ENCODE measurements at regions not wholly inside any gene's neighbourhood (a gene's known extent, or its start where the extent isn't known, plus 50 kb on each side); places are given as distances from the start of the nearest gene placed in this dataset.

DNA sequence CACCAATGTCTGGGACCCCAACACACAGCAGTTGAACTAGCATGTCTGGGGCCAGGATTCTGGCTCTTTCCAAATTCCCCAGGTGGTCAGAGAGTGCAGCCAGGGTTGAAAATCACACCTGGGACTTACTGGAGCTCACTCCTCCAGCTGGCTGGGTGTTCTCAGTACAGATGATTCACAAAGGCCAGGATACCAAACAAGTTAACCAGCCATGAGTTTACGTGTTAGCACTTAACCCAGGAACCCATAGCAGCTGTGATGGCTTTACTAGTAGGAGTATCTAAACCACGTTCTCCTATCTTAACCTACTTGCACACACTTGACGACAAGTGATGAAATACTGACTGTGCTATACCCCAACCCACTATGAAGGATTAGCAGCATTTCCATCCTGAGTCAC, 222.8 kb downstream of the FBXO15 start:
- ATAC-seq (ENCODE audit: low read depth) (no peak), DNase-seq (no peak)
- Mint-ChIP-seq H3K36me3 (ENCODE audit: low read depth) (no peaks in the 10 kb centered on the region), H3K9me3 (no peaks in the 10 kb centered on the region), H3K27ac (no peak overlapping the region), H3K4me1 (no peaks in the 10 kb centered on the region), H3K27me3 (peaks cover 2% of the 10 kb centered on the region), H3K4me3 (no peak overlapping the region)
- CTCF ChIA-PET, result no interaction called here
- TF ChIP-seq, protein P1, sequence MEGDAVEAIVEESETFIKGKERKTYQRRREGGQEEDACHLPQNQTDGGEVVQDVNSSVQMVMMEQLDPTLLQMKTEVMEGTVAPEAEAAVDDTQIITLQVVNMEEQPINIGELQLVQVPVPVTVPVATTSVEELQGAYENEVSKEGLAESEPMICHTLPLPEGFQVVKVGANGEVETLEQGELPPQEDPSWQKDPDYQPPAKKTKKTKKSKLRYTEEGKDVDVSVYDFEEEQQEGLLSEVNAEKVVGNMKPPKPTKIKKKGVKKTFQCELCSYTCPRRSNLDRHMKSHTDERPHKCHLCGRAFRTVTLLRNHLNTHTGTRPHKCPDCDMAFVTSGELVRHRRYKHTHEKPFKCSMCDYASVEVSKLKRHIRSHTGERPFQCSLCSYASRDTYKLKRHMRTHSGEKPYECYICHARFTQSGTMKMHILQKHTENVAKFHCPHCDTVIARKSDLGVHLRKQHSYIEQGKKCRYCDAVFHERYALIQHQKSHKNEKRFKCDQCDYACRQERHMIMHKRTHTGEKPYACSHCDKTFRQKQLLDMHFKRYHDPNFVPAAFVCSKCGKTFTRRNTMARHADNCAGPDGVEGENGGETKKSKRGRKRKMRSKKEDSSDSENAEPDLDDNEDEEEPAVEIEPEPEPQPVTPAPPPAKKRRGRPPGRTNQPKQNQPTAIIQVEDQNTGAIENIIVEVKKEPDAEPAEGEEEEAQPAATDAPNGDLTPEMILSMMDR (IDR thresholded peaks at IDR 0.05), result no peak
- intact Hi-C loops (cut with micrococcal nuclease), result no loop called here
- POLR2A ChIA-PET, result no interaction called here

DNA sequence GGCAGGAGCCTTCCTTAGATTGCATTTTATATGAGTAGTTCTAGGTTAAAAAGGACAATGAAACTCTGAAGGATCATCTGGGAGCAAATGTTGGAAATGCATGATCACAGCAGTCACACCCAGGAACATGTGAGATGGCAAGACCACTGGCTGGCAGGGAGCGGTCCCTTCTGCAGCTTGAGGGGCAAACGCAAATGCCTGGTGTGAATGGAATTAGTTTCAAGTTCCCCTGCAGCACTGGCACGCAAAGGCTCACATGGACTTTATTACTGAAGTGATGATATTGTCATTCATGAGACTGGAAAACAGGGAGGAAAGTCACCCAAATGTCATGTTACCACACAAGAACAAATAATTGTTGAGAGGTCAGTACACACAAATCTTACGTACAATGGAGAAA, 223.3 kb downstream of the FBXO15 start:
- Mint-ChIP-seq H3K4me3 (no peak overlapping the region), H3K27me3 (peaks cover 2% of the 10 kb centered on the region), H3K36me3 (ENCODE audit: low read depth) (no peaks in the 10 kb centered on the region), H3K4me1 (no peaks in the 10 kb centered on the region), H3K27ac (no peak overlapping the region), H3K9me3 (no peaks in the 10 kb centered on the region)
- POLR2A ChIA-PET, result no interaction called here
- CTCF ChIA-PET, result no interaction called here
- TF ChIP-seq, protein P1 (IDR thresholded peaks at IDR 0.05), result no peak
- intact Hi-C loops (cut with micrococcal nuclease), result no loop called here
- ATAC-seq (ENCODE audit: low read depth) (no peak), DNase-seq (no peak)

DNA sequence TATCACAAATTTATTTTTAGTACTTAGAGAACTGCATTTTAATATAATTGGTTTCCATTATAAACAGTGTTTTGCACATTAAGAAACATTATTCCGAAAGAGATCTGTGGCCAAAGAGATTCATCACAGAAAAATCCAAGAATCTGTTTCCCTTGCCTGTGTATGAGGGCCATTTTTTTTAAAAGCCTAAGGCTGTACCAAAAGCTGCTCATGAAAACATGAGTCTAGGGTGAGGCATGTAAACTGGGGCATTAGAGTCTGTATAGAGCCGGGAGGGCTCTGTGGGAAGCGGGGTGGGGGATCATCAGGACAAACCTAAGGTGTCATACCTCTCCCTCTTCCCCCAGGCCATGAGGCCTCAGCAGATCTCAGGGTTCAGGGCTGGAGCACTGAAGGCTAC, 223.8 kb downstream of the FBXO15 start:
- Mint-ChIP-seq H3K9me3 (no peaks in the 10 kb centered on the region), H3K4me1 (no peaks in the 10 kb centered on the region), H3K27ac (no peak overlapping the region), H3K27me3 (peaks cover 2% of the 10 kb centered on the region), H3K4me3 (no peak overlapping the region), H3K36me3 (ENCODE audit: low read depth) (no peaks in the 10 kb centered on the region)
- DNase-seq, result no peak
- no peak for ATAC-seq (ENCODE audit: low read depth)
- POLR2A ChIA-PET, result no interaction called here
- CTCF ChIA-PET, result no interaction called here
- TF ChIP-seq, protein P1 (IDR thresholded peaks at IDR 0.05), result no peak
- intact Hi-C loops (cut with micrococcal nuclease), result no loop called here

DNA sequence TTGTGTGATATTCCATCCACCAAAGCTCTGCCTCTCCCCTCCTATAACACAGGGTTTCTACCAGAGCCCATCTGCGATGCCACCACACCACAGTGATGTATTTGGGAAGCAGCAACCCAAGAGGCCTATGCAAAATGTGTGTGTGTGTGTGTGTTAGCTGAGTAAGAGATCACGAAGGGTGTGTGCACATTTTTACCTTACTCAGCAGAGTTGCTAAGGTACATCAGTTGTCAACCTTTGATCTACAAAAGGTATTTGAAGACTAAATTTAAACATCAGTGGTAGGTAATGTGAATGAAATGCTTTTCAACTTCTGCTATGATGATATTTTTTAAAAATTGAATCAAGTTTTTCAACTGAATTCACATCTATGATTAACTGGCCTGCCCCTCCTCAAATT, 227.6 kb downstream of the FBXO15 start:
- H3K4me1 Mint-ChIP-seq, result no peaks in the 10 kb centered on the region
- ATAC-seq (ENCODE audit: low read depth) (no peak), DNase-seq (no peak)
- H3K27me3 Mint-ChIP-seq, result peaks cover 2% of the 10 kb centered on the region
- ChIA-PET POLR2A (no interaction called here), CTCF (no interaction called here)
- H3K36me3 Mint-ChIP-seq (ENCODE audit: low read depth), result no peaks in the 10 kb centered on the region
- intact Hi-C loops (cut with micrococcal nuclease), result no loop called here
- TF ChIP-seq, protein P1 (IDR thresholded peaks at IDR 0.05), result no peak
- H3K27ac Mint-ChIP-seq, result no peak overlapping the region
- H3K4me3 Mint-ChIP-seq, result no peak overlapping the region
- H3K9me3 Mint-ChIP-seq, result no peaks in the 10 kb centered on the region

DNA sequence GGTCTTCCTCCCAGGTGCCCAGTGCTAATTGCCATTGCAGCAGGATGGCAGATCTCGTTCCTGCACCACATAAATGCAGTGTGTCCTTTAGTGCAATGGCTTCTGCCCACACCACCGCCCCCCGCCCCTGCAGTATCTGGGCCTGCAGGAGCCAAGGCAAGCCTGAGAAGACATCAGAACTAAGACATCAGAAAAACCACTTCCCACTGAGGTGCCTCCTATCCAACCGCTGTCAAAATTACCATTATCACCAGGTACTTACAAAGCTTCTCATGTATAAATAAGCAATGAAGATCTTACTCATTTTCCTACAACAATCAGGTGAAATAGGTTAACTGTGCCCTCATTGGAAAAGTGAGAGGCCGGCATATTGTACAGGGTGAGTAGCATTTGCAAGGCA, 228.8 kb downstream of the FBXO15 start:
- ChIA-PET POLR2A (no interaction called here), CTCF (no interaction called here)
- no peaks in the 10 kb centered on the region for H3K9me3 Mint-ChIP-seq
- intact Hi-C loops (cut with micrococcal nuclease), result no loop called here
- H3K27me3 Mint-ChIP-seq, result peaks cover 2% of the 10 kb centered on the region
- DNase-seq, result no peak
- TF ChIP-seq, protein P1 (IDR thresholded peaks at IDR 0.05), result no peak
- H3K36me3 Mint-ChIP-seq (ENCODE audit: low read depth), result no peaks in the 10 kb centered on the region
- no peak overlapping the region for H3K27ac Mint-ChIP-seq
- H3K4me3 Mint-ChIP-seq, result no peak overlapping the region
- no peak for ATAC-seq (ENCODE audit: low read depth)
- H3K4me1 Mint-ChIP-seq, result no peaks in the 10 kb centered on the region
